GM13976 (cell line): ENCODE measurements at regions not wholly inside any gene's neighbourhood (a gene's known extent, or its start where the extent isn't known, plus 50 kb on each side); places are given as distances from the start of the nearest gene placed in this dataset.

Experiments used
- DNase-seq: peaks from one replicate; pipeline ENCODE4 v3.0.0; 2012; ENCODE audit warnings: low spot score
- in situ Hi-C: fragments of 300-500 bp; cut with MboI; formaldehyde crosslinking; loops from one replicate; pipeline ENCODE4 v1.12.0; 2022; ENCODE audit warnings: low sequenced_read_pairs, mixed read lengths, inconsistent platforms; ENCODE audit not compliant: unreplicated experiment
- TF ChIP-seq, protein P1 (sequence below): IDR thresholded peaks from 2 replicates; pipeline ENCODE4 v1.5.1; 2012; ENCODE audit warnings: borderline replicate concordance, mild to moderate bottlenecking; ENCODE audit not compliant: insufficient read depth; ENCODE audit errors: extremely low read depth, missing control alignments, control extremely low read depth

DNA sequence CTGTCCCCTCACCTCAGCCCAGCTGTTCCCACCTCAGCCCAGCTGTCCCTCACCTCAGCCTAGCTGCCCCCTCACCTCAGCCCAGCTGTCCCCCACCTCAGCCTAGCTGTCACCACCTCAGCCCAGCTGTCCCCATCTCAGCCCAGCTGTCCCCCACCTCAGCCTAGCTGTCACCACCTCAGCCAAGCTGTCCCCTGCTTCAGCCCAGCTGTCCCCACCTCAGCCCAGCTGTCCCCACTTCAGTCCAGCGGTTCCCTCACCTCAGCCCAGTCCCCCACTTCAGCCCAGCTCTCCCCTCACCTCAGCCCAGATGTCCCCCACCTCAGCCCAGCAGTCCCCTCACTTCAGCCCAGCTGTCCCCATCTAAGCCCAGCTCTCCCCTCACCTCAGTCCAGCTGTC lies 88.4 kb upstream of the CSF3R start:
- in situ Hi-C loops = no loop called here
- TF ChIP-seq, protein P1, sequence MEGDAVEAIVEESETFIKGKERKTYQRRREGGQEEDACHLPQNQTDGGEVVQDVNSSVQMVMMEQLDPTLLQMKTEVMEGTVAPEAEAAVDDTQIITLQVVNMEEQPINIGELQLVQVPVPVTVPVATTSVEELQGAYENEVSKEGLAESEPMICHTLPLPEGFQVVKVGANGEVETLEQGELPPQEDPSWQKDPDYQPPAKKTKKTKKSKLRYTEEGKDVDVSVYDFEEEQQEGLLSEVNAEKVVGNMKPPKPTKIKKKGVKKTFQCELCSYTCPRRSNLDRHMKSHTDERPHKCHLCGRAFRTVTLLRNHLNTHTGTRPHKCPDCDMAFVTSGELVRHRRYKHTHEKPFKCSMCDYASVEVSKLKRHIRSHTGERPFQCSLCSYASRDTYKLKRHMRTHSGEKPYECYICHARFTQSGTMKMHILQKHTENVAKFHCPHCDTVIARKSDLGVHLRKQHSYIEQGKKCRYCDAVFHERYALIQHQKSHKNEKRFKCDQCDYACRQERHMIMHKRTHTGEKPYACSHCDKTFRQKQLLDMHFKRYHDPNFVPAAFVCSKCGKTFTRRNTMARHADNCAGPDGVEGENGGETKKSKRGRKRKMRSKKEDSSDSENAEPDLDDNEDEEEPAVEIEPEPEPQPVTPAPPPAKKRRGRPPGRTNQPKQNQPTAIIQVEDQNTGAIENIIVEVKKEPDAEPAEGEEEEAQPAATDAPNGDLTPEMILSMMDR = no peak
- DNase-seq = no peak

- no peak for DNase-seq
- TF ChIP-seq, protein P1 = no peak
- in situ Hi-C loops = no loop called here
Measured at GRCh38 chr1:36570478-36571060, 87.9 kb upstream of the CSF3R start.

DNA sequence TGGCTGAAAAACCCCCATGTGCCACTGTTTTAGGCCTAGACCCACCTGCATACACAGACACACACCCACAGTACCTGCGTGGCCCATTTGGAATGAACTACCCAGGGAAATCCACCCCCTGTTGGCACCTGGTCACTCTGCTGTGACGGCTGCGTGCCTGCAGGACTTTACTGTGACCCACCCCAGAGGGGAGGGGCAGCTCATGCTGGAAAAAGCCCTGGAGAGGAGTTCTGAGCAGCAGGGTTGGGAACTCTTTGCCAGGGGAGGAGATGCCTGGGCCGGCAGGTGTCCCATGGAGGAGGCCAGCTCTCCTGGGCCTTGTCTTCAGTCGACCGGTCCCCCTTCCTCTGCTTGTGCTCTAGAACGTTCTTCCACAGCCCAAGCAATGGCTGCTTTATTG lies 87.3 kb upstream of the CSF3R start:
- DNase-seq = no peak
- in situ Hi-C loops = no loop called here
- TF ChIP-seq, protein P1 = no peak

DNA sequence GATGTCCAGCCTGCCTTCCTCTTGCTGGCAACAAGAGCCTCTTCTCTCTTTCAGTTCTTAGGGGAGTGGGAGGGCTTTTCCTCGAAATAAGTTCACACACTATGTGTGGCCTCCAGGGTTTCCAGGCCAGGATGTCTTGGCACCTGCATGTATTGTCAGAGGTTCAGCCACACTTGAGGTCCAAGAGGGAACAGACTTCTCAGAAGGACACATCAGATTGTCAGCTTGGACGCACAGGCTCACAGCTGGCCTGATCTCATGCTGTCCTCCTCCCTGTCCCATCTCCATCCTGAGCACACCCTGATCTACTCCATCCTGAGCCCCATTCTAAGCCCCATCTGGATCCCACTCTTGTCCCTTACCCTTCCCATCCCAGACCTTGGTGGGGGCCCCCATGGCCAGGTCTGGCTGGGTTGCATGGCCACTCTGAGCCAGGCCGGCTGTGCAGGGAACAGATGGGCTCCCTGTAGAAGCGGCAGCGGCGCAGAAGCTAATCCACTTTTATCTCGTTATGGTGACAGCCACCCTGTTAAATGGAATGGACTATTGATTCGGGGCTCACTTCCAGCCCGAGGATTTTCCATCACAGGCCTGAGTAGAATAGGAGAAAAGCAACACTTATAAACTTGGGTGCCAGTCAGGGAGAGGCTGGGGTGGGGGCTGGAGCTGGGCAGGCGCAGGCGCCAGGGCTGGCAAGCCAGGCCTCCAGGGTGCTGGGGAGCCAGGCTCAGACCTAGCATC lies 85.1 kb upstream of the CSF3R start:
- TF ChIP-seq, protein P1 = no peak
- no peak for DNase-seq
- in situ Hi-C loops = no loop called here

DNA sequence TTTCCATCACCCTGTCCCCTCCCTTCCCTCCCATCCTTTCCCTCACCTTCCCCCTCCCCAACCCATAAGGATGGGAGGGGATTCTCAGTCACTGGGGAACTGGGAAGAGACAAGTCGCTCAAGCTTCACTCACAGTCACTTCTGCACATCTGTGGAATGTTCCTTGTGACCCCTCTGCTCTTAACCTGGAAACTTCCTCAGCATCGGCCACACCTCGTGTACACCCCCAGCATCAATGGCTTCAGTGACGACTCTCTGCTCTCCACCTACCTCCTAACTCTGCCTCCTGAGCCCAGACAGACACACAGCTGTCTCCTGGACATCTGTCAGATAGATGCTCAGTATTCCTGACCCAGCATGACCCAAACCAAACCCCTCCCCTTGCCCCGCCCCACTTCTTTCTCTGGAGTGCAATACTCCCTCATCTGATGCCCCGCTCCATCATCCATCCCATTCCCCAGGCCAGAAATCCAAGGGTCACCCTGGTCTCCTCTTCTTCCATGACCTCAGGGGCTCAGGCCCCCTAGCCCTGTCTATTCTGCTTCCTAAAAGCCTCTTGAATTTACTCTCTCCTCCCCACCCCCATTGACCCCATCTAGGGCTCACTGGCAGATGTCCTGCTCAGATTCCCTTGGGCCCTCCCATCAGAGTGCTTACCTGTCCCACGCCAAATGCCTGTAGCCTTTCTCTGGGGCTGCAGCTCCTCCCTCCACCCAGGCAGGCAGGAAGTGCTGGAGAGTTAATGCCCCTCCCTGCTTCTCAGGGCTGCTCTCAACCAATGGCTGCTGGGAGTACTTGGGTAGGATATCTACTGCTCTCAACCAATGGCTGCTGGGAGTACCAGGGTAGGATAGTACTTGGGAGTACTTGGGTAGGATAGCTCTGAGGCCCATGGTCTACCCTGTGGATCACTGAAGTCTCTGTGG lies 83.1 kb upstream of the CSF3R start:
- no peak for DNase-seq
- TF ChIP-seq, protein P1 = no peak
- in situ Hi-C loops = no loop called here

DNA sequence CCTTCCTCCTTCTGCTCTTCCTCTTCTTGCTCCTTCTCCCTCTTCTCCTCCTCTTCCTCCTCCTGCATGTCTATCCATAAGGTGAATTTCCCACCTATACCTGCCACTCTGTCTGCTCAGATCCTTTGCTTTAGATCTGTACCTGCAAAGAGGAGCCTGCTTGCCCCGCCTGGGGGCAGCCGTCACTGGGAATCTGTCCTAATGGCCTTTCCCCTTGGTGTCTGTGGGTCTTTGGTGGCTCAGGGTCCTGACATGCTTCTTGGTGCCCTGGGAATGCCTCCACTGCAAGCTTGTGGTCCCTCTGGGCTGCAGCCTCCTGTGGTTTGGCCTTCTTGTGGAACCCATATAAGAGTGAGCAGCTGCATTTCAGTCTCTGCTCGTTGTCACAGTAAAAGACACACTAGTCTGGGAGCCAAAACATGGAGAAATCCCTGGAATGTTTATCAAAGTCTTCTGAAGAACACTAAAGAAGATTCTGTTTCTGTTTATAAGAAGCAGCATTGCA lies 79.5 kb upstream of the CSF3R start:
- TF ChIP-seq, protein P1 = no peak
- DNase-seq = no peak
- in situ Hi-C loops = no loop called here
